Adrenal gland (tissue), 5 donors: ENCODE measurements at regions not wholly inside any gene's neighbourhood (a gene's known extent, or its start where the extent isn't known, plus 50 kb on each side); places are given as distances from the start of the nearest gene placed in this dataset.

Experiments
- CTCF ChIP-seq, 6 experiments: fragments of 450-650 bp in 4 of 6; fragments of 200-600 bp in 2 of 6; sonication (generic) in 1 of 6; IDR thresholded peaks; 1 replicate in 5 of 6; 2 replicates in 1 of 6; pipeline versions ENCODE4 v1.5.1 to v1.8.0; 2016 to 2021; ENCODE audit warnings: antibody characterized with exemption in 6 of 6, mild to moderate bottlenecking in 2 of 6, moderate library complexity in 1 of 6
- POLR2A ChIP-seq, 2 donors: fragments of 450-650 bp; IDR thresholded peaks; one replicate each; pipeline ENCODE4 v1.6.1; 2017; ENCODE audit warnings: antibody characterized with exemption in 2 of 2, mild to moderate bottlenecking in 2 of 2, moderate library complexity in 1 of 2
- donor health status: DM: no; HTN: no; CAD: no.

- TF ChIP-seq POLR2A (IDR thresholded peaks at IDR 0.05) (no peak), CTCF (IDR thresholded peaks at IDR 0.05) (no peak)
Observed at GRCh38 chr12:22881878-22882385, 257.0 kb downstream of the ETNK1 start.
